ENCODE measurements at regions not wholly inside any gene's neighbourhood (a gene's known extent, or its start where the extent isn't known, plus 50 kb on each side); places are given as distances from the start of the nearest gene placed in this dataset.

- TF ChIP-seq EP300 (IDR thresholded peaks at IDR 0.05; ENCODE audit: borderline replicate concordance): no peak
- TF ChIP-seq CREB1 (IDR thresholded peaks at IDR 0.05; ENCODE audit: low read depth): no peak
- no peak for TF ChIP-seq YY1 (IDR thresholded peaks at IDR 0.05; ENCODE audit: low read depth)
- TF ChIP-seq FOXM1 (IDR thresholded peaks at IDR 0.05; ENCODE audit: borderline replicate concordance, low read depth): no peak
- TF ChIP-seq EGR1 (IDR thresholded peaks at IDR 0.05): no peak
- no peak for TF ChIP-seq MAX (IDR thresholded peaks at IDR 0.05)
- no peak for TF ChIP-seq RAD21 (IDR thresholded peaks at IDR 0.05; ENCODE audit: low read depth)
- TF ChIP-seq TEAD4 (IDR thresholded peaks at IDR 0.05): no peak
- TF ChIP-seq USF1 (IDR thresholded peaks at IDR 0.05): no peak
- TF ChIP-seq TAF1 (IDR thresholded peaks at IDR 0.05; ENCODE audit: low read depth): no peak
- no peak for TF ChIP-seq CEBPB (IDR thresholded peaks at IDR 0.05)
- no peak for TF ChIP-seq ZBTB7A (IDR thresholded peaks at IDR 0.05; ENCODE audit: low read depth)
- TF ChIP-seq TCF12 (IDR thresholded peaks at IDR 0.05; ENCODE audit: low read depth): no peak
- TF ChIP-seq REST (IDR thresholded peaks at IDR 0.05; ENCODE audit: low read depth): no peak
- TF ChIP-seq NFIC (IDR thresholded peaks at IDR 0.05): no peak
Measured at GRCh38 chr14:98350213-98350612, 921.8 kb downstream of the BCL11B start.

- TF ChIP-seq RAD21 (IDR thresholded peaks at IDR 0.05; ENCODE audit: low read depth) (no peak), NFIC (IDR thresholded peaks at IDR 0.05) (no peak), CREB1 (IDR thresholded peaks at IDR 0.05; ENCODE audit: low read depth) (no peak), TEAD4 (IDR thresholded peaks at IDR 0.05) (no peak), EGR1 (IDR thresholded peaks at IDR 0.05) (no peak), MAX (IDR thresholded peaks at IDR 0.05) (no peak), EP300 (IDR thresholded peaks at IDR 0.05; ENCODE audit: borderline replicate concordance) (no peak), FOXM1 (IDR thresholded peaks at IDR 0.05; ENCODE audit: borderline replicate concordance, low read depth) (no peak), ZBTB7A (IDR thresholded peaks at IDR 0.05; ENCODE audit: low read depth) (no peak), YY1 (IDR thresholded peaks at IDR 0.05; ENCODE audit: low read depth) (no peak), TCF12 (IDR thresholded peaks at IDR 0.05; ENCODE audit: low read depth) (no peak), TAF1 (IDR thresholded peaks at IDR 0.05; ENCODE audit: low read depth) (no peak), CEBPB (IDR thresholded peaks at IDR 0.05) (no peak), REST (IDR thresholded peaks at IDR 0.05; ENCODE audit: low read depth) (no peak), USF1 (IDR thresholded peaks at IDR 0.05) (no peak)
Measured at GRCh38 chr14:98364961-98365360, 907.0 kb downstream of the BCL11B start.

GRCh38 chr14:98366429-98366828 lies 905.6 kb downstream of the BCL11B start:
- TF ChIP-seq TEAD4 (IDR thresholded peaks at IDR 0.05) (no peak), MAX (IDR thresholded peaks at IDR 0.05) (no peak)

GRCh38 chr14:98368221-98368620 lies 903.8 kb downstream of the BCL11B start:
- TF ChIP-seq TCF12 (IDR thresholded peaks at IDR 0.05; ENCODE audit: low read depth): no peak
- no peak for TF ChIP-seq EP300 (IDR thresholded peaks at IDR 0.05; ENCODE audit: borderline replicate concordance)
- TF ChIP-seq REST (IDR thresholded peaks at IDR 0.05; ENCODE audit: low read depth): no peak
- TF ChIP-seq FOXM1 (IDR thresholded peaks at IDR 0.05; ENCODE audit: borderline replicate concordance, low read depth): no peak
- TF ChIP-seq YY1 (IDR thresholded peaks at IDR 0.05; ENCODE audit: low read depth): no peak
- TF ChIP-seq EGR1 (IDR thresholded peaks at IDR 0.05): no peak
- TF ChIP-seq NFIC (IDR thresholded peaks at IDR 0.05): no peak
- no peak for TF ChIP-seq MAX (IDR thresholded peaks at IDR 0.05)
- TF ChIP-seq USF1 (IDR thresholded peaks at IDR 0.05): no peak
- no peak for TF ChIP-seq CREB1 (IDR thresholded peaks at IDR 0.05; ENCODE audit: low read depth)
- no peak for TF ChIP-seq CEBPB (IDR thresholded peaks at IDR 0.05)
- TF ChIP-seq TAF1 (IDR thresholded peaks at IDR 0.05; ENCODE audit: low read depth): no peak
- no peak for TF ChIP-seq TEAD4 (IDR thresholded peaks at IDR 0.05)
- no peak for TF ChIP-seq RAD21 (IDR thresholded peaks at IDR 0.05; ENCODE audit: low read depth)
- no peak for TF ChIP-seq ZBTB7A (IDR thresholded peaks at IDR 0.05; ENCODE audit: low read depth)
